ENCODE measurements at regions not wholly inside any gene's neighbourhood (a gene's known extent, or its start where the extent isn't known, plus 50 kb on each side); places are given as distances from the start of the nearest gene placed in this dataset.

GRCh38 chr1:81226603-81226928 lies 574.2 kb upstream of the ADGRL2 start:
- H3K36me3 Mint-ChIP-seq (ENCODE audit: low read depth): no peaks in the 10 kb centered on the region
- H3K27me3 Mint-ChIP-seq: no peaks in the 10 kb centered on the region
- H3K4me3 Mint-ChIP-seq: no peak overlapping the region
- ChIA-PET POLR2A (no interaction called here), CTCF (no interaction called here)
- H3K27ac Mint-ChIP-seq: no peak overlapping the region
- DNase-seq: no peak
- H3K9me3 Mint-ChIP-seq: no peaks in the 10 kb centered on the region
- H3K4me1 Mint-ChIP-seq: no peaks in the 10 kb centered on the region

DNA sequence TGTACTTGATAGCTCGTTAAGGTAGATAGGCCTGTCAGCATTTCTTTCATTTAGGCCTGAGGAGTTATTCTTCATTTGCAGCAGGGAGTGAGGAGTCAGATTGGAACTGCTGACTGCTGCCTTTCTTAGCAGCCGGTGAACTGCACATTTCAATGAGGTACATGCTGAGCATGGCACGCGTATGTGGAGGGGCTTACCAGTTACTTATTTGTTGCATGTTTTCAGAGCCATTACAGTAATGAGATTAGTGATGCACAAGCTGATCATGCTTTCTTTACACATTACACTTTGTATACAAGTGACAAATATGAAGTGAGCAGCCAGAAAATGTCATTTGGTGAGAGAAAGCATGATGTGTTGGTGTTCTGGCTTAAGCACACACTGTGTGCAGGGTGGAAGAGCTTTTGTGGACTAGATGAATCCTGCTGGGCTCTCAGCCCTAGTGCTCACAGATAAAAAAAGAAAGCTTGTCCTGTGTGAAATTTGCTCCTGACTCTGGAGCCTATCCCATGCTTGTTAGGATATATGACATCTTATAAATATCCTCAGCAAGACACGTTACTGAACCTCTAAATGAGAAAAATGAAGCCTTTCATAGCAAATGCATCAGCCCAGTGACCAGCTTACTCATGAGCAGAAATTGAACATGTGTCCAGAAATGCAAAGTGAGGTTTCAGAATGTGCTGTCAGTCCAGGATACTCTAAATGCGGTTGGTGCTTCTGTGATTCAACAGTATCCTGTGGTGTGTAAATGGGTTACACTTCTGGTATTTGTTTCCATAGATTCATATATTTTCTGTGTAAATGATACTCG lies 574.7 kb upstream of the ADGRL2 start:
- Mint-ChIP-seq H3K9me3 (no peaks in the 10 kb centered on the region), H3K27me3 (no peaks in the 10 kb centered on the region), H3K27ac (no peak overlapping the region), H3K4me3 (no peak overlapping the region), H3K36me3 (ENCODE audit: low read depth) (no peaks in the 10 kb centered on the region), H3K4me1 (no peaks in the 10 kb centered on the region)
- ChIA-PET CTCF (no interaction called here), POLR2A (no interaction called here)
- no peak for DNase-seq

DNA sequence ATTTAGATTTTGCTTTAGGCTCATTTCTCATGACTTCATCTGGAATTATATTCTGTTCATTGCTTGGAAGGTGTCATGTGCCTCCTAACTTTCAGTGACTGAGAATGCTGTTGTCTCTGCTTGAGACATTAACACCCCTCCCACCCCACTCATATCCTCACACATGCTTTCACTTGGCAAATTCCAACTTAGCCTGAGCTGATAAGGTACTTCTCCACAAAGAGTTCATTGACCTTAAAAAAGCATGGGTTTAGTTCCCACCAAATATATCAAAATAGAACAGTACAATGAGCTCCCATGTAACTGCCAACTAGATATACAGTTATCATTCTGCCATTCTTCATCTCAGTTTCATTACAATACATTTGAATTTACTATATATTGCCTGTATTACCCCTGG lies 576.5 kb upstream of the ADGRL2 start:
- no peaks in the 10 kb centered on the region for H3K36me3 Mint-ChIP-seq (ENCODE audit: low read depth)
- H3K4me1 Mint-ChIP-seq: no peaks in the 10 kb centered on the region
- DNase-seq: no peak
- no peaks in the 10 kb centered on the region for H3K27me3 Mint-ChIP-seq
- POLR2A ChIA-PET: no interaction called here
- no peak overlapping the region for H3K4me3 Mint-ChIP-seq
- no peaks in the 10 kb centered on the region for H3K9me3 Mint-ChIP-seq
- H3K27ac Mint-ChIP-seq: no peak overlapping the region
- CTCF ChIA-PET: no interaction called here

GRCh38 chr1:81221564-81221963 lies 579.2 kb upstream of the ADGRL2 start:
- no peaks in the 10 kb centered on the region for H3K36me3 Mint-ChIP-seq (ENCODE audit: low read depth)
- no peak for DNase-seq
- no peaks in the 10 kb centered on the region for H3K9me3 Mint-ChIP-seq
- H3K27ac Mint-ChIP-seq: no peak overlapping the region
- H3K4me1 Mint-ChIP-seq: no peaks in the 10 kb centered on the region
- no peak overlapping the region for H3K4me3 Mint-ChIP-seq
- POLR2A ChIA-PET: no interaction called here
- H3K27me3 Mint-ChIP-seq: no peaks in the 10 kb centered on the region
- CTCF ChIA-PET: no interaction called here

GRCh38 chr1:81220614-81221071 lies 580.1 kb upstream of the ADGRL2 start:
- Mint-ChIP-seq H3K27me3 (no peaks in the 10 kb centered on the region), H3K9me3 (no peaks in the 10 kb centered on the region), H3K36me3 (ENCODE audit: low read depth) (no peaks in the 10 kb centered on the region), H3K4me1 (no peaks in the 10 kb centered on the region), H3K27ac (no peak overlapping the region), H3K4me3 (no peak overlapping the region)
- no peak for DNase-seq
- ChIA-PET CTCF (no interaction called here), POLR2A (no interaction called here)

GRCh38 chr1:81217058-81217457 lies 583.7 kb upstream of the ADGRL2 start:
- CTCF ChIA-PET: no interaction called here
- H3K9me3 Mint-ChIP-seq: no peaks in the 10 kb centered on the region
- H3K4me3 Mint-ChIP-seq: no peak overlapping the region
- DNase-seq: no peak
- no peaks in the 10 kb centered on the region for H3K36me3 Mint-ChIP-seq (ENCODE audit: low read depth)
- no peaks in the 10 kb centered on the region for H3K27me3 Mint-ChIP-seq
- H3K4me1 Mint-ChIP-seq: no peaks in the 10 kb centered on the region
- POLR2A ChIA-PET: no interaction called here
- no peak overlapping the region for H3K27ac Mint-ChIP-seq

- no peaks in the 10 kb centered on the region for H3K9me3 Mint-ChIP-seq
- no peaks in the 10 kb centered on the region for H3K4me1 Mint-ChIP-seq
- ChIA-PET CTCF (no interaction called here), POLR2A (interaction anchor here (0.7 kb wide), 1 partner anchor 1042 kb away, joined by 4 read pairs; no protein-coding TSS in a partner anchor)
- DNase-seq: no peak
- no peaks in the 10 kb centered on the region for H3K36me3 Mint-ChIP-seq (ENCODE audit: low read depth)
- H3K27ac Mint-ChIP-seq: no peak overlapping the region
- H3K27me3 Mint-ChIP-seq: no peaks in the 10 kb centered on the region
- H3K4me3 Mint-ChIP-seq: no peak overlapping the region
Measured at GRCh38 chr1:81213279-81213678, 587.5 kb upstream of the ADGRL2 start.

DNA sequence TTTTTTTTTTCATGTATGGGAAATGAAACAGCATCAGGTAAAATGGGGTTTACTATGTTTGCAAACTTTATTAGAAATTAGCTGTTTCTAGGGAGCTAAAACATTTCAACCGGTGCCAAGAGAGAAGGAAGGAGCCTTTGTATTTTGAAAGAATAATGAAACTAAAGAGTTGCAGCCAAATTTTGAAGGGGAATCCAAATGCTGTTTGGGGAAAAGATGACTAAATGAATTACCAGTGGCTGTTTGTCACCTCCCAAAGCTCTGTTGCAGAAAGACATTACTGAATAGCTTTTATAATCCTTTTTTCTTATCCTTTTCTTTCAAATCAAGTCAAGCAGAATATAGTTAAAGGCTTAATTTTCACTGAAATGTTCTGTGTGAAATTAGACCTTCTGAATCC lies 591.3 kb upstream of the ADGRL2 start:
- H3K36me3 Mint-ChIP-seq (ENCODE audit: low read depth): no peaks in the 10 kb centered on the region
- no peaks in the 10 kb centered on the region for H3K4me1 Mint-ChIP-seq
- DNase-seq: no peak
- ChIA-PET POLR2A (no interaction called here), CTCF (no interaction called here)
- no peaks in the 10 kb centered on the region for H3K27me3 Mint-ChIP-seq
- H3K27ac Mint-ChIP-seq: no peak overlapping the region
- H3K4me3 Mint-ChIP-seq: no peak overlapping the region
- H3K9me3 Mint-ChIP-seq: no peaks in the 10 kb centered on the region

GRCh38 chr1:81208441-81208840 lies 592.3 kb upstream of the ADGRL2 start:
- Mint-ChIP-seq H3K36me3 (ENCODE audit: low read depth) (no peaks in the 10 kb centered on the region), H3K27ac (no peak overlapping the region), H3K27me3 (no peaks in the 10 kb centered on the region), H3K4me1 (no peaks in the 10 kb centered on the region), H3K9me3 (no peaks in the 10 kb centered on the region), H3K4me3 (no peak overlapping the region)
- DNase-seq: no peak
- CTCF ChIA-PET: no interaction called here
- POLR2A ChIA-PET: no interaction called here

DNA sequence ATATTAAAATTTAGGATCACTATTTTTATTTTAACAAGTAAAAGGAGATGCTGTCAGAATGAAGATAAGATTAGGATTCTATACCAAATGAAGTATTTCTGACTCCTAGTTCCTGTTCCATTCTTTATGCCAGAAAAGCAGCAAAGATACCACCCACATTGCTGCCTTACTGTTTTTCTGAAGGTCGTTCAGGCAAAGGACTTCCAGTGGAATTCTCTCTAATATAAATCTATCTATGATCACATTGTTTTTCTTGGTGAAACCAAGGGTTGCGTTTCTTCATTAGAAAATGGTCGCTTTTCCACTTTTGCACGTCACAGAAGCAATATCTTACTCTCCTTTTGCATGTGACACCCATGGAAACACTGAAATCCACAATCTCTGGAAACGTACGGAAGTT lies 594.8 kb upstream of the ADGRL2 start:
- Mint-ChIP-seq H3K27ac (no peak overlapping the region), H3K4me1 (no peaks in the 10 kb centered on the region), H3K9me3 (no peaks in the 10 kb centered on the region), H3K36me3 (ENCODE audit: low read depth) (no peaks in the 10 kb centered on the region), H3K27me3 (no peaks in the 10 kb centered on the region), H3K4me3 (no peak overlapping the region)
- no peak for DNase-seq
- ChIA-PET CTCF (no interaction called here), POLR2A (no interaction called here)

- Mint-ChIP-seq H3K27me3 (no peaks in the 10 kb centered on the region), H3K36me3 (ENCODE audit: low read depth) (no peaks in the 10 kb centered on the region)
- POLR2A ChIA-PET: no interaction called here
Measured at GRCh38 chr1:81201779-81202178, 599.0 kb upstream of the ADGRL2 start.

DNA sequence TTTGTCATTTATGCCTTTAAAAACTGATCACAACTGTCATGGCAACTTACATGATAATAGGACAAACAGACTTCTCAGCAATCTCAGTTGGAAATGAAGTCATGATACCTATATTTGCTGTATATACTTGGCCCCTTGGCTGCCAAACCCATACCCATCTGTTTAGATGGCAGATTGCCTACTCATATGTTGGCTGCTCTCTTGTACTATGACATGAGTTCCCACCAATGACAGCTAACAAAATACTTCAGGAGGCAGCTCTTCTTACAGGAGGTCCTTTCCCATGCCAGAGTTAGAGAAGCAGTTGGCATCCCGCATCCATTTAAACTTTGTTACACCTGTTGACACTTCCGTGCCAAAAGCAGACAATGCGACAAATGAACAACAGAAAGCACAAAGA lies 603.1 kb upstream of the ADGRL2 start:
- no peak overlapping the region for H3K4me3 Mint-ChIP-seq

More at GRCh38 chr1:81201779-81202178, 599.0 kb upstream of the ADGRL2 start:
- no peak overlapping the region for H3K4me3 Mint-ChIP-seq
- no peak overlapping the region for H3K27ac Mint-ChIP-seq
- CTCF ChIA-PET: no interaction called here
- no peak for DNase-seq
- H3K9me3 Mint-ChIP-seq: no peaks in the 10 kb centered on the region
- no peaks in the 10 kb centered on the region for H3K4me1 Mint-ChIP-seq

DNA sequence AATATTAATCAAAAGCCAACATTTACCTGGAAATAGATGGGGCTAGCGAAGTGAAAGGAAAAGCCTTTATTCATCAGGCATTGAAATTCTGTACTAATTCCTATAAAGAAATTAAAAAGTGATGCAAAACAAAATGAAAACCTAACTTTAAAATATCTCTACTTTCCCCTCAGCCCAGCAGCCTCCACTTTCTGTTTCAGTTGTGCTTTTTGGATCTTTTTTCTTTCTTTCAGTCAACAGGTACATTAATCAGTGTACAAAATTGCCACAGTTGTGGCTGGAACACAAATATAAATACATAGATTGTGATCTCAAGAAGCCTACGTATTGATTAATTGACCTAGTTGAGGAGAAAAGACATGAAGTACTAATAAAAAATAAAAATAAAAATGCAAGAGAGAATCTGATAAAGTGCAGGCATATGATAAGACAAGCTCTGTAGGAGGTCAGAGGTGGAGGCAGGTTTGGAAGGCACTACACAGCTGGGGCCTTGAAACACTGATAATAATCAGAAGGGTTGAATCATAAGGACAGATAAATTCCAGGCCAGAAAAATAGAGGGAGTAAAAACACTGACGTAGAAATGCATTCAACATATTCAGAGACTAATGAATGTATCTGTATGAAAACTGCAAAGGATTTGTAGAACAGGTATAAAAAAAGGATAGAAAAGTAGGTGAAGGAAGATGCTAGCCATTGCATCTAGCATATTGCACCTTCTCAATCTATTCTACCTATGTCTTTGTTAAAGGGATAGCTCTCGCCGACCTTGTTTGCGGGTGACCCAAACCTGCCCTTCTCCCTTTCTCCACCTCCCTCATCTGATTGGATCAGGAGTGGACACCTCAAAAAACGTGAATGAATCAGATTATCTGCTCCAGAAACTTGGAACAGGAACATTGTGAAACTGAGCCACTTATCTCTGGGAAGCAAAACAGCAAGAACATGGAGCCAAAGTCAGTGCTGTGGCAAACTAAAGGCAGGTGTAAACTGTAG lies 607.8 kb upstream of the ADGRL2 start:
- H3K27me3 Mint-ChIP-seq: no peaks in the 10 kb centered on the region
- no peak overlapping the region for H3K27ac Mint-ChIP-seq
- H3K9me3 Mint-ChIP-seq: peaks cover 3% of the 10 kb centered on the region
- CTCF ChIA-PET: no interaction called here
- no peaks in the 10 kb centered on the region for H3K36me3 Mint-ChIP-seq (ENCODE audit: low read depth)
- H3K4me3 Mint-ChIP-seq: no peak overlapping the region
- DNase-seq: no peak
- no peaks in the 10 kb centered on the region for H3K4me1 Mint-ChIP-seq
- POLR2A ChIA-PET: no interaction called here

More for the DNA sequence above, 603.1 kb upstream of the ADGRL2 start:
- H3K27ac Mint-ChIP-seq: no peak overlapping the region
- no peak for DNase-seq
- H3K27me3 Mint-ChIP-seq: no peaks in the 10 kb centered on the region
- peaks cover 3% of the 10 kb centered on the region for H3K9me3 Mint-ChIP-seq
- ChIA-PET CTCF (no interaction called here), POLR2A (no interaction called here)
- no peaks in the 10 kb centered on the region for H3K4me1 Mint-ChIP-seq
- no peaks in the 10 kb centered on the region for H3K36me3 Mint-ChIP-seq (ENCODE audit: low read depth)
